Tibial artery (tissue), 4 donors: ENCODE measurements at regions not wholly inside any gene's neighbourhood (a gene's known extent, or its start where the extent isn't known, plus 50 kb on each side); places are given as distances from the start of the nearest gene placed in this dataset.
A peak's percentile ranks its signal among the peaks of the same experiment; 100 is the strongest.

Experiments
- DNase-seq, 2 donors: peaks; one replicate each; pipeline ENCODE4 v3.0.0-alpha.2; 2019
- H3K27ac ChIP-seq, 2 donors: fragments of 200-600 bp; sonication (generic) in 1 of 2; 1 replicate in 1 of 2; 2 replicates in 1 of 2; pipeline ENCODE4 v1.5.1; 2018 to 2019; ENCODE audit warnings: mild to moderate bottlenecking in 1 of 2
- H3K27me3 ChIP-seq, 2 donors: fragments of 200-600 bp; sonication (generic) in 1 of 2; one replicate each; pipeline versions ENCODE4 v1.5.1 to v1.6.0; 2016 to 2019
- H3K36me3 ChIP-seq, 3 donors: fragments of 200-600 bp; sonication (generic) in 2 of 3; one replicate each; pipeline ENCODE4 v1.5.1; 2016 to 2019; ENCODE audit warnings: mild to moderate bottlenecking in 2 of 3
- H3K4me1 ChIP-seq, 4 donors: fragments of 200-600 bp; sonication (generic) in 2 of 4; 1 replicate in 3 of 4; 2 replicates in 1 of 4; pipeline ENCODE4 v1.5.1; 2016 to 2019
- H3K4me3 ChIP-seq, 2 donors: fragments of 200-600 bp; sonication (generic) in 1 of 2; 1 replicate in 1 of 2; 2 replicates in 1 of 2; pipeline ENCODE4 v1.5.1; 2018 to 2019; ENCODE audit warnings: mild to moderate bottlenecking in 2 of 2
- H3K9me3 ChIP-seq, 3 donors: fragments of 200-600 bp; sonication (generic) in 1 of 3; one replicate each; pipeline ENCODE4 v1.5.1; 2016 to 2019
- intact Hi-C: fragments of 100-400 bp; cut with DNase I; formaldehyde crosslinking; loops from one replicate; pipeline ENCODE4 v1.15.0; 2023; ENCODE audit warnings: low total_unique reads
- TF ChIP-seq, protein P1 (sequence below), 2 experiments: fragments of 200-600 bp in 1 of 2; fragments of 450-650 bp in 1 of 2; IDR thresholded peaks; one replicate each; pipeline ENCODE4 v1.5.1; 2017 to 2019; ENCODE audit warnings: antibody characterized with exemption in 2 of 2, mild to moderate bottlenecking in 1 of 2, moderate library complexity in 1 of 2

DNA sequence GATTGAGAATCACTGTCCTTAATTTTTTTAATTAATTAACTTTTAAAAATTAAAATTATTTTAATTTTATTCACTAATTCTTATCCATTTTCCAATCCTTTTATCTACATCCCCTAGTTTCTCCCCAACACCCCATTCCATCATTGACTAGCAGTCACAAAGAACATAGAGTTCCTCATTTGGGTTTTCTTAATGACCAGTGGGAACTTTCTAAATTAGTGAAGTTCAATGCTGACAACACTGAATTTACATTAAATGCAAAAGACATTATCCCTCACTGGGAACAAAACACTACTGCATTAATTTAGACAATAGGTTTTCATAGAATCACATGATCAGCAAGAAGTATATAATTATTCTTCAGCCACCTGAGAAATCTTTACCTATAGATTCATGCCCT, 80.6 kb upstream of the GLS start:
- Histone ChIP-seq H3K27ac (no peak overlapping the region), H3K36me3 (no peaks in the 10 kb centered on the region), H3K4me3 (no peak overlapping the region), H3K27me3 (no peaks in the 10 kb centered on the region), H3K9me3 (no peaks in the 10 kb centered on the region), H3K4me1 (no peaks in the 10 kb centered on the region)
- DNase-seq, result no peak
- intact Hi-C loops, result no loop called here
- TF ChIP-seq, protein P1, sequence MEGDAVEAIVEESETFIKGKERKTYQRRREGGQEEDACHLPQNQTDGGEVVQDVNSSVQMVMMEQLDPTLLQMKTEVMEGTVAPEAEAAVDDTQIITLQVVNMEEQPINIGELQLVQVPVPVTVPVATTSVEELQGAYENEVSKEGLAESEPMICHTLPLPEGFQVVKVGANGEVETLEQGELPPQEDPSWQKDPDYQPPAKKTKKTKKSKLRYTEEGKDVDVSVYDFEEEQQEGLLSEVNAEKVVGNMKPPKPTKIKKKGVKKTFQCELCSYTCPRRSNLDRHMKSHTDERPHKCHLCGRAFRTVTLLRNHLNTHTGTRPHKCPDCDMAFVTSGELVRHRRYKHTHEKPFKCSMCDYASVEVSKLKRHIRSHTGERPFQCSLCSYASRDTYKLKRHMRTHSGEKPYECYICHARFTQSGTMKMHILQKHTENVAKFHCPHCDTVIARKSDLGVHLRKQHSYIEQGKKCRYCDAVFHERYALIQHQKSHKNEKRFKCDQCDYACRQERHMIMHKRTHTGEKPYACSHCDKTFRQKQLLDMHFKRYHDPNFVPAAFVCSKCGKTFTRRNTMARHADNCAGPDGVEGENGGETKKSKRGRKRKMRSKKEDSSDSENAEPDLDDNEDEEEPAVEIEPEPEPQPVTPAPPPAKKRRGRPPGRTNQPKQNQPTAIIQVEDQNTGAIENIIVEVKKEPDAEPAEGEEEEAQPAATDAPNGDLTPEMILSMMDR (IDR thresholded peaks at IDR 0.05), result no peak

DNA sequence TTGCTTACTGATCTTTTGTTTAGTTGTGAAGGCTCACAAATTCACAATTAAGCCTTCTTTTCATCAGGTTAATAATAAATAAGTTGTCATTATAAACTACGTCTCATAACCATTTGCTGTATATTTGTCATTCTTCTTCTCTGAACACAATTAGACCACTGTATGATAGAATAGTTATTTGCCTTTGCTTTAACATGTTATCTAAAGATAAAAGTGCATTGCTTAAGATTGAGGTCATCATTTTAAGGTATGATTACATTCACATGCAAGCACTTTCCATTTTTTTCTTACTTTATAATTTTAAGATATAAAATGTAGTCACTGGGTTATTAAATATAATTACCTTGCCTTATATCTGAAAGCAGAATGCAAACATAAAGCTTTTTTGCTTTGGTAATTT, 80.1 kb upstream of the GLS start:
- TF ChIP-seq, protein P1 (IDR thresholded peaks at IDR 0.05), result no peak
- Histone ChIP-seq H3K4me3 (no peak overlapping the region), H3K27me3 (no peaks in the 10 kb centered on the region), H3K36me3 (no peaks in the 10 kb centered on the region), H3K9me3 (no peaks in the 10 kb centered on the region), H3K4me1 (no peaks in the 10 kb centered on the region), H3K27ac (no peak overlapping the region)
- no peak for DNase-seq
- intact Hi-C loops, result no loop called here

DNA sequence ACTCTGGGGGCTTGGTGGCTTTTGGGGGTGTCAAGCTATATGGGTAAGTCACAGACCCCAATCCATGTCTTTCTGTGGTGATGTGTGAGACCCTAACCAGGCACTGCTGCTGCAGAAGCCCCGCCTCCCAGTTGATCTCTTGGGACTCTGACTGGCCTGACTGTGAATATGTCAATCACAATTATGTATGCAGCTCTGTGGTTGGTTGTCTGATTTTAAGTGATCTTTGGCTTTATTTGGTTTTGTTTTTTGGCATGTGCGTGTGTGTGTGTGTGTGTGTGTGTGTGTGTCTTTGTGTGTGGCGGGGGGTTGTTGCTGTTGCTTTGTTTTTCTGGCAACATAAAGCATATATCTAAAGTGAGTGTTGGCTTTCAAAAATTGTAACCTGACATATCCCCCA, 78.5 kb upstream of the GLS start:
- no peaks in the 10 kb centered on the region for H3K4me1 ChIP-seq
- intact Hi-C loops, result no loop called here
- no peaks in the 10 kb centered on the region for H3K36me3 ChIP-seq
- H3K9me3 ChIP-seq, result no peaks in the 10 kb centered on the region
- TF ChIP-seq, protein P1 (IDR thresholded peaks at IDR 0.05), result no peak
- DNase-seq, result no peak
- no peak overlapping the region for H3K4me3 ChIP-seq
- H3K27me3 ChIP-seq, result no peaks in the 10 kb centered on the region
- no peak overlapping the region for H3K27ac ChIP-seq

DNA sequence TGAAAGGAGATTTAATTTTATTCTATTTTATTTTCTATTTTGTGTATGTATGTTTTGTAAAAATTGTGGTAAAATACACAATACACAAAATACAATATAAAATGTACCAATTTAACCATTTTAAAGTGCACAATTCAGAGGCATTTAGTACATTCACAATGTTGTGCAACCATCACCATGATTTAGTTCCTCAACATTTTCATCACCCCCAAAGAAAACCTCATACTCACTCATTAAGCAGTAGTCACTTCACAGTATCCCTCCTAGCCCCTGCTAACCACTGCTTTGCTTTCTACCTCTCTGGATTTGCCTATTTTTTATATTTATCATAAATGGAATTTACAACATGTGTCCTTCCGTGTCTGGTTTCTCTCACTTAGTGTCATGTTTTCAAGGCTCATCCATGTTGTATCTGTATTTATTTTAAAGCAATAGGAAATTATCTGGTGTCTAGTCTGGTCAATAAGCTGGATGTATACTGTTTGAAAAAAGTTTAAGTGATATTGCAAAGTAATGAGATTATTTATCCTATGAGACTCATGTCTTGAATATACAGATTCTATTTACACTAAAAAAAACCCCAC, 77.9 kb upstream of the GLS start:
- DNase-seq, result no peak
- H3K4me1 ChIP-seq, result no peaks in the 10 kb centered on the region
- no peaks in the 10 kb centered on the region for H3K36me3 ChIP-seq
- intact Hi-C loops, result no loop called here
- TF ChIP-seq, protein P1 (IDR thresholded peaks at IDR 0.05), result no peak
- no peak overlapping the region for H3K27ac ChIP-seq
- no peak overlapping the region for H3K4me3 ChIP-seq
- no peaks in the 10 kb centered on the region for H3K27me3 ChIP-seq
- no peaks in the 10 kb centered on the region for H3K9me3 ChIP-seq

DNA sequence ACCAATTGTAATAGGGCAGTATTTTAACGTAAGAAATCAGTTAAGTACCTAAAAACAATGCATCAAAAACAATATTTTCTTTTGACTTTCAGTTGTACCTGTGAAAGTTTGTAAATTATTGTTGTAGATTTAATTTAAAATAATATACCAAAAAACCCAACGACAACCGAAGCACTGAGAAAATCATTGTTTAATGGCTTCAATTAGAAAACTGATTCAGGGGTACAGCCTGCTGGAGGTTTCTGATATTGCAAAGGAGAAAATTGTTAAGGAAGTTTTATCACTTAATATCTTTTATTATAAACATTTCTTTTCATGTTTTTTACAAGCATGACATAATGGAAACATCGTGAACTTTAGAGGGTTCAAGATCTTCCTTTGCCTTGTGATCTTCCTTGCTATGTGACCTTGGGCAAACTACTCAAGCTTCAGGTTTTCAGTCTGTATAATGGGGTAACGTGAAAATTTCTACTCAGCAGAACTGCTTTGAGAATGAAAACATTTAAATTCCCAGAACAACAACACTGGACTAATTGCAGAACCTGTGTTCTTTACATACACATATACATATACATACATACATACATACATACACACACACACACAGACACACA, 76.3 kb upstream of the GLS start:
- TF ChIP-seq, protein P1 (IDR thresholded peaks at IDR 0.05), result peak; percentile 61 to 63
- Histone ChIP-seq H3K36me3 (no peaks in the 10 kb centered on the region), H3K9me3 (no peaks in the 10 kb centered on the region), H3K4me3 (no peak overlapping the region), H3K27ac (no peak overlapping the region), H3K4me1 (no peaks in the 10 kb centered on the region), H3K27me3 (no peaks in the 10 kb centered on the region)
- DNase-seq, result no peak
- intact Hi-C loops, result no loop called here
